Stomach smooth muscle (tissue), 2 donors: ENCODE measurements at regions not wholly inside any gene's neighbourhood (a gene's known extent, or its start where the extent isn't known, plus 50 kb on each side); places are given as distances from the start of the nearest gene placed in this dataset.
"Not testable (repeated sequence)": the region's sequence is repeated elsewhere in the genome, so short reads cannot be mapped to it uniquely, and the experiment has no call there.

Experiments
- H3K27ac ChIP-seq: one replicate; pipeline ENCODE4 v1.7.0; 2013; ENCODE audit warnings: mild to moderate bottlenecking, low read length, inconsistent platforms
- H3K27me3 ChIP-seq, 2 donors: one replicate each; pipeline ENCODE4 v1.7.0; 2013; ENCODE audit warnings: low read length in 2 of 2; ENCODE audit not compliant: insufficient read depth in 2 of 2, control insufficient read depth in 1 of 2
- H3K36me3 ChIP-seq, 2 donors: one replicate each; pipeline ENCODE4 v1.7.0; 2013; ENCODE audit warnings: low read length in 2 of 2; ENCODE audit not compliant: control insufficient read depth in 2 of 2, insufficient read depth in 2 of 2
- H3K4me1 ChIP-seq: one replicate; pipeline ENCODE4 v1.7.0; 2013; ENCODE audit warnings: low read length; ENCODE audit not compliant: control insufficient read depth, insufficient read depth
- H3K4me3 ChIP-seq, 2 donors: one replicate each; pipeline ENCODE4 v1.7.0; 2013; ENCODE audit warnings: low read length in 2 of 2
- H3K9ac ChIP-seq, 2 donors: one replicate each; pipeline ENCODE4 v1.7.0; 2013; ENCODE audit warnings: low read length in 2 of 2, mild to moderate bottlenecking in 1 of 2
- H3K9me3 ChIP-seq, 2 donors: one replicate each; pipeline ENCODE4 v1.7.0; 2013; ENCODE audit warnings: low read length in 2 of 2; ENCODE audit not compliant: control insufficient read depth in 2 of 2
- donor health status: healthy.
- donor health status: Pancreatic carcinoma.

- H3K9ac ChIP-seq, H3K27ac ChIP-seq, H3K4me1 ChIP-seq, H3K9me3 ChIP-seq, H3K4me3 ChIP-seq, H3K36me3 ChIP-seq: not testable (repeated sequence)
- H3K27me3 ChIP-seq = peaks cover 0 to 11% of the 10 kb centered on the region in 2 donors
These were observed 53.4 kb upstream of the MED14 start for GRCh38 chrX:40788698-40789097.

- H3K4me1 ChIP-seq = peaks cover 4% of the 10 kb centered on the region
- peaks cover 0 to 5% of the 10 kb centered on the region in 2 donors for H3K27me3 ChIP-seq
- no peak overlapping the region for H3K27ac ChIP-seq
- no peak overlapping the region for H3K4me3 ChIP-seq
- no peaks in the 10 kb centered on the region for H3K36me3 ChIP-seq
- no peak overlapping the region for H3K9ac ChIP-seq
- H3K9me3 ChIP-seq = no peaks in the 10 kb centered on the region
These were observed 57.1 kb upstream of the MED14 start for GRCh38 chrX:40792433-40792832.

- not testable (repeated sequence) for H3K27me3 ChIP-seq, H3K4me3 ChIP-seq, H3K9ac ChIP-seq, H3K9me3 ChIP-seq, H3K27ac ChIP-seq, H3K4me1 ChIP-seq, H3K36me3 ChIP-seq
These were observed 59.4 kb upstream of the MED14 start for GRCh38 chrX:40794829-40795130.

- H3K4me3 ChIP-seq, H3K4me1 ChIP-seq, H3K27ac ChIP-seq, H3K36me3 ChIP-seq, H3K27me3 ChIP-seq, H3K9ac ChIP-seq, H3K9me3 ChIP-seq: not testable (repeated sequence)
These were observed 64.4 kb upstream of the MED14 start for GRCh38 chrX:40799745-40800144.

GRCh38 chrX:40805404-40805803 is 70.1 kb upstream of the MED14 start:
- no peak overlapping the region for H3K4me3 ChIP-seq
- peaks cover 0 to 12% of the 10 kb centered on the region in 2 donors for H3K27me3 ChIP-seq
- H3K4me1 ChIP-seq = no peaks in the 10 kb centered on the region
- H3K27ac ChIP-seq = no peak overlapping the region
- no peak overlapping the region for H3K9ac ChIP-seq
- no peaks in the 10 kb centered on the region for H3K9me3 ChIP-seq
- no peaks in the 10 kb centered on the region for H3K36me3 ChIP-seq

GRCh38 chrX:40806513-40807220 is 71.3 kb upstream of the MED14 start:
- Histone ChIP-seq H3K27ac (no peak overlapping the region), H3K4me3 (no peak overlapping the region), H3K9me3 (no peaks in the 10 kb centered on the region)

GRCh38 chrX:40807384-40807783 is 72.0 kb upstream of the MED14 start:
- Histone ChIP-seq H3K27me3 (peaks cover 0 to 6% of the 10 kb centered on the region in 2 donors), H3K27ac (no peak overlapping the region), H3K36me3 (no peaks in the 10 kb centered on the region), H3K4me3 (no peak overlapping the region), H3K4me1 (no peaks in the 10 kb centered on the region), H3K9ac (no peak overlapping the region), H3K9me3 (no peaks in the 10 kb centered on the region)

More at GRCh38 chrX:40806513-40807220, 71.3 kb upstream of the MED14 start:
- Histone ChIP-seq H3K36me3 (no peaks in the 10 kb centered on the region), H3K4me1 (no peaks in the 10 kb centered on the region), H3K9ac (no peak overlapping the region), H3K27me3 (peaks cover 0 to 9% of the 10 kb centered on the region in 2 donors)

- no peak overlapping the region for H3K27ac ChIP-seq
- no peak overlapping the region for H3K9ac ChIP-seq
- no peak overlapping the region for H3K4me3 ChIP-seq
- H3K9me3 ChIP-seq = no peaks in the 10 kb centered on the region
- H3K27me3 ChIP-seq = peaks cover 0 to 8% of the 10 kb centered on the region in 2 donors
- H3K36me3 ChIP-seq = no peaks in the 10 kb centered on the region
- no peaks in the 10 kb centered on the region for H3K4me1 ChIP-seq
These were observed 72.9 kb upstream of the MED14 start for GRCh38 chrX:40808203-40808602.

- Histone ChIP-seq H3K36me3 (no peaks in the 10 kb centered on the region), H3K4me3 (no peak overlapping the region), H3K27me3 (peaks cover 0 to 6% of the 10 kb centered on the region in 2 donors), H3K27ac (no peak overlapping the region), H3K9ac (no peak overlapping the region), H3K9me3 (no peaks in the 10 kb centered on the region), H3K4me1 (no peaks in the 10 kb centered on the region)
These were observed 73.9 kb upstream of the MED14 start for GRCh38 chrX:40809210-40809609.

GRCh38 chrX:40815045-40815444 is 79.7 kb upstream of the MED14 start:
- not testable (repeated sequence) for H3K36me3 ChIP-seq, H3K9ac ChIP-seq, H3K4me1 ChIP-seq, H3K27ac ChIP-seq, H3K9me3 ChIP-seq, H3K4me3 ChIP-seq, H3K27me3 ChIP-seq

GRCh38 chrX:40816906-40817305 is 81.6 kb upstream of the MED14 start:
- H3K36me3 ChIP-seq = no peaks in the 10 kb centered on the region
- no peak overlapping the region for H3K27ac ChIP-seq

More at GRCh38 chrX:40816906-40817305, 81.6 kb upstream of the MED14 start:
- Histone ChIP-seq H3K4me1 (no peaks in the 10 kb centered on the region), H3K4me3 (no peak overlapping the region), H3K27me3 (peaks cover 0 to 4% of the 10 kb centered on the region in 2 donors), H3K9me3 (no peaks in the 10 kb centered on the region), H3K9ac (no peak overlapping the region)
